GM18502 (cell line): ENCODE measurements at regions not wholly inside any gene's neighbourhood (a gene's known extent, or its start where the extent isn't known, plus 50 kb on each side); places are given as distances from the start of the nearest gene placed in this dataset.

Experiments
- ATAC-seq: cut with Tn5 transposase; IDR thresholded peaks from one replicate; pipeline ENCODE4 v1.9.1; 2021; ENCODE audit warnings: mild to moderate bottlenecking; ENCODE audit not compliant: unreplicated experiment, poor library complexity

DNA sequence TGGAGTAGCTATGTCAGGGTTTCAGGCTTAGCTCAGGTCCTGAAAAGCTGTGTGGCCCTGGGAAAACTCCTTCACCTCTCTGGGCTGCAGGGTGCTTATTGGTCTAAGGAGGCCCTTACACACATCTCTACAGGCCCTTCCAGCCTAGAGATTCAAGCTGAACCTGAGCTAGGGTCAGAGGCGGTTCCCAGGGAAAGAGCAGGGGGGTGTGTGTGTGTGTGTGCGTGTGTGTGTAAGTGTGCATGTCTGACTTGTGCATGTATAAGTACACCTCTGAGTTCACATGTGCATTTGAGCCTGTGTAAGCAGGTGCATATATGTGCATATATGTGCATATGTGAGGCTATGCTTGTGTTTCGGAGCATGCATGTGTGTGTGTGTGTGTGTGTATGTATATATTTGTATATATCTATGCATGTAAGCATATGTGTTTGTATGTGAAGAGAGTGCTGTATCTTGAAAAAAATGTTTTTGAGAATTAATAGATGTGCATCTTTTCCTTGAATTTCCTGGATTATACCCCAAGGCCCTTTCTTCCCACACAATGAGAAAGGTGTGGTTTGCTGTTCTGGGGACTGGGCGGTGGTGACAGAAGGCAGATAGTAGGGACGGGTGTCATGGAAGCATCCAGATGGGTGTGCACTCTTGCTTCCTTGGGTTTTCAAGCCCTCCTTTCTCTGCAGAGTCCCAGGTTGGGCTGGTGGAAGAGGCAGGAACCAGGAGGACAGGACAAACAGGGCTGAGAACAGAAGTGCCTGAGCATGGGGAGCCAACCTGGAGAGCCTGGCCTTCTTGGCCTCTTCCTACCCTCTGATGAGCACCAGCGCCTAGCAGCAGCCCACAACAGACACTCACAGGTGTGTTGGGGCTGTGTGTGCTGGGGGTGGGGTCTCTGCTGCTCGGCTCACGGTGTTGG, 150.3 kb upstream of the TSHZ3 start:
- ATAC-seq, result no peak

DNA sequence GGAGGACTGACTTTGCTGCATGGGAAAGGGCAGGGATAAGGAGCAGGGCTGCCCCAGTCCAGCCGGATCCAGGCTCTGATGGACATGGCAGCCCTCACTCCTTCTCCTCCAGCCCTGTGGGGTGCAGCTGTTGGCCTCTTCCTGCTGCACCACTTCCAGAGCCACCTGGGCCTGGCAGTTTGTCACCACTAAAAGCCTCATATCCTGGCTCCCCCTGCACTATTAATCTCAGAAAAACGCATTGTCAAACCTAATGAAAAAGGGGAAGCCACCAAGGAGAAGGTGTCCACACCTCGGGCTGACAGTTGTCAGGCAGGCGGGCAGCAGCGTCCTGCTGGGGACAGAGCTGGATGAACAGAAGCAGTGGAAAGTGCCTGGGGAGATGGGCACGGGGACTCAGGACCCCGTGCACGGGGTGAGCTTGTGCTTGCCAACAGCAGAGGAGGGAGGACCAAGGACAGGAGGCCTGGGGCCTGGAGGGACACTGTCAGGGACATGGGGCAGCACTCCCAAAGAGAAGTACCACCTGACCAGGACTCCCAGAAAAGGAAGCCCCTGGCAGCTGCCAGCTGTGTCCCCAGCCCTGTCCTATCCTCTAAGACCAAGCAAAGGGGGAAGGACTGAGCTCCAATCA, 151.1 kb upstream of the TSHZ3 start:
- ATAC-seq, result no peak

DNA sequence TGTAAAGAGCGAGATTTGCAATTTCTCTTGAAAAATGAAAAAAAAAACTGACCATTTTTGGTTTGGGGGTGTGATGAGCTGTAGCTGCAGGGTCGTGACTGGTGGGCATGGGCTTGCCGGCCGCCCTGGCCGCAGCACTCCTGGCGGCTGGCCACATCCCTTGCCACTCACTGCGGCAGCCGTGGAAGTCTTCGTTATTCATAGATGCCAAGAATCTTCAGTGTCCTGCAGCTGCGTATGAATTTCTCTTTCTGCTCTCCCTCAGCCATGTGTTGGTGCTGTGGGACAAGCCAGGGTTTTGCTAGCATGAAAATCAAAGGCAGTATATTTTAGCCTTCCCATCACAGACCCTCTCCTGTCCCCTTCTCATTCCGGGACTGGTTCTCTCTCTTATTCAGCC, 151.7 kb upstream of the TSHZ3 start:
- no peak for ATAC-seq

DNA sequence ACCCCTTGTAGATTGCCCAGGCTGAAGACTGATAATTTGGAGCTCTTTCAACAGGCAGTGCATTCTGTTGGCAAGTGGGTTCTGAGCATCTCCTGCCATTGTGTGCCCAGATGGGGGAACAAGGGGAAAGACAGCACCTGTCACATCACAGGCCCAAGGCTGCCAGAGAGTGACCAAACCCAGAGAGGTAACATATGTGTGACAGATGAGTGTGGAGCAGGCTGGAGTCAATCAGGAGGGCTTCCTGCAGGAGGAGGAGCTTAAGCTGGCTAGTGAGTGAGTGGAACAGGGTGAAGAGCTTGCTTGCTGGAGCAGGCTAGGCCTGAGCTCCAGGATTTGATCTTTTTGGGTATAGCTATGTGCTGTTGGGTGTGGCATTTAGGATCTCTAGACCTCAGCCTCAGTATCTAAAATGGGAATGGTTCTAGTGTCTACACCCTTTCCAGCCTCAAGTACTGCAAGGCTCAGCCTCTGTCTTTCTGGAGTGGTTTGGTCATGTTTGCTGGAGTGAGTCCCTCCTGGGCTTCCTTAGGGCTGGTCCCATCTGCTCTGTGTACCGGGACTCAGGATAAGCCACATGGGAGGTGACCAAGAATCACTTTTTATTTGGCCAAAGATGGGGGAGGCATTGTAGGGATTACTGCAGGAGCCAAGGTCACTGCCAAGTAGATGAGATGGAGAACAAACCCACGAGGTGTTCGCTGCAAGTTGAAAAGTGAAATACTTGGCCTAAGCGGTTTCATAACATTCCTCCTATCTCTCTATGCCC, 152.4 kb upstream of the TSHZ3 start:
- ATAC-seq, result no peak

DNA sequence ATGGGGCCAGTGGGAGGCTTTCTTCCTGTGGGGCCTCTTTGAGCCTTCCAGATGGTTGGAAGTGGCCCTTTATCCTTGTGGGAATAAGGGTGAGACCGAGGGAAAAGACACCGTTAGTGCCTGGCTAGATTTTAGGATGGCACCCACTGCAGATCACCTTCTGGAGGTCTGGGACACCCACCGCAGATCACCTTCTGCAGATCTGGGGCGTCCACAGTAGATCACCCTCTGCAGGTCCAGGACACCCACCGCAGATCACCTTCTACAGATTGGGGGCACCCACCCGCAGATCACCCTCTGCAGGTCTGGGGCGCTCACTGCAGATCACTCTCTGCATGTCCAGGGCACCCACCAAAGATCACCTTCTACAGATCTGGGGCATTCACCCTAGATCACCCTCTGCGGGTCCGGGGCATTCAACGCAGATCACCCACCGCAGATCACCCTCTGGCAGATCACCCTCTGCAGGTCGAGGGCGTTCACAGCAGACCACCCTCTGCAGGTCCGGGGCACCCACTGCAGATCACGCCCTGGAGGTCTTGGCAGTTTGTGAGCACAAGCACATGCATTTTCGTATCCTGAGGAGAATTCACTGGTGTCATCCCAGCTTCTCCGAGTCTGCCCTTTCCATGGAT, 153.4 kb upstream of the TSHZ3 start:
- ATAC-seq, result no peak

DNA sequence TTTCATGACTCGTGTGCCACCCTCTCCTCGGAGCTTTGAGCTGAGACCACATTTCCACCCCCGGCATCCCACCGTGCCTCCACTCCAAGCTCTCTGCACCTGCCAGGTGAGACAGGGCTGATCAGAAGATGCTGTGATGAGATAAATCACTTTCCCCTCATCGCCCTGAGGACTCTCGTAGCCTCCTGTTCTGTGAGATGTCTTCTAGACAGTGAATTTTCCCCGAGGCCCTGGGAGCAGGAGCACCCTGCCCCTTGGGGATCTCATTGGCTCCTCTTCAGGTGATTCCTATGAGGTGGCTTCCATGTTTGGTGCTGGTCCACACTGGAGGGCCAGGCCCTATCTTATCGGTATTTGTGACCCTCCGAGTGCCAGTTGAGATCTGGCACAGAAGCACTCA, 154.0 kb upstream of the TSHZ3 start:
- ATAC-seq, result no peak

DNA sequence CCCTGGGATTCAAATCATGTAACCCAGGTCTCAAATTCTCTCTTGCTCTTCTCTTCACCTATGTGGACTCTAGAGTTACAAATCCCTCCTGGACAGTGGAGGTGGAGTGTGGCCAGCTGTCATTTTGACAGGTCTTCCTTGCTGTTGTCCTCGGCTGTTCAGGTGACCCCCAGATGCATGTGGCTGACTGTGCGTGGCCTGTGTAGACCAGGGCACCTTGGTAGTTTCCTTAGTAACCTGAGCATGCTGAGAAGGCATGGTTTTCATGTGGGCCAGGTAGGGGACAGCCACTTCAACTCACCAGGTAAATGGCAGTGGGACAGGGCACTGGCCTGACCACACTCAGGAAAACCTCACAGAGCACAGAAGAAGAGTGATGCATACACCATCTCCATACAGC, 155.0 kb upstream of the TSHZ3 start:
- no peak for ATAC-seq

DNA sequence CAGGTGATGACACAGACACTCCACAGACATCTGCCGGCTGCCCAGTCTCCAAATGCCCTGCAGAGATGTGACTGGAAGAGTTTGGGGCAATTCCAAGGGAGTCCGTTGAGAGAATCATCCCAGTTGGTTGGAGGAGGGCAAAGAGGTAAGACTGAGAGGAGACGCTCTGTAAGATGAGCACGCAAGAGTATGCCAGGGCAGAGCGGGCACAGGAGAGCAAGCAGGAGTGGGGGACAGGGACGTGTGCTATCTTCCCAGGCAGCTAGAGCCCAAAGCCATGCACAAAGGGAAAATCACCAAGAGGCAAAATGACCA, 156.3 kb upstream of the TSHZ3 start:
- no peak for ATAC-seq

DNA sequence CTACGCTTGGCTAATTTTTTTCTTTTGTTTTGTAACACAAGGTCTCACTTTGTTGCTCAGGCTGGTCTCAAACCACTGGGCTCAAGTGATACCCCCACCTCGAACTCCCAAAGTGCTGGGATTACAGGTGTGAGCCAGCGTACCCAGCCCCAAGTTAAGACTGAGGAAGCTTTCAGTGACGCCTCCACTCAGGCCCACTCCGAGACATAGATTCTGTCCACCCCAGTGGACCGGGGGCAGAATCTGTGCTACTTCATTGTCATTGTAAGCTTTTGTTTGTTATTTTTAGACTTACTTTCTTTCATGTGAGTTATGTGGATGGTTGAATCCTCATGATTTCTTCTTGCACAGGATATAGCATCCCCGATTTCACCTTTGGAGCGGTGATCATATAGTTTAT, 156.9 kb upstream of the TSHZ3 start:
- no peak for ATAC-seq

DNA sequence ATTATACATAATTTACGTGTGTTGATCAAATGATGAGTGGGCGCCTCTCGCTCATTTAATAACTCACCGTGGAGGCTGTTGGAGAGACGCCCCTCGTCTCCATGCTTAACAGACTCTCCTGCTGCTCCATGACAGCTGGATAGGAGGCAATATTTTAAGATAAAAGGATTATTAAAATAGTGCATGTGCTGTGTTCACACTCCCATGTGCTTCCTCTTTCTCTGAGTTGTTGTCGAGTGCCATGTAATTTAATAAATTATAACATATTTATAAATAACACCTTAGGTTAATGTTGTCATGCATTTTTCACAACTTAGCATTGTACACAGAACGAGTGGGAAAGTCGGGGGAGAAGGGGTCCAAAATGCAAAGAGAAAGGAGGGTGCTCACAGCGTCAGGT, 161.4 kb upstream of the TSHZ3 start:
- ATAC-seq, result no peak

DNA sequence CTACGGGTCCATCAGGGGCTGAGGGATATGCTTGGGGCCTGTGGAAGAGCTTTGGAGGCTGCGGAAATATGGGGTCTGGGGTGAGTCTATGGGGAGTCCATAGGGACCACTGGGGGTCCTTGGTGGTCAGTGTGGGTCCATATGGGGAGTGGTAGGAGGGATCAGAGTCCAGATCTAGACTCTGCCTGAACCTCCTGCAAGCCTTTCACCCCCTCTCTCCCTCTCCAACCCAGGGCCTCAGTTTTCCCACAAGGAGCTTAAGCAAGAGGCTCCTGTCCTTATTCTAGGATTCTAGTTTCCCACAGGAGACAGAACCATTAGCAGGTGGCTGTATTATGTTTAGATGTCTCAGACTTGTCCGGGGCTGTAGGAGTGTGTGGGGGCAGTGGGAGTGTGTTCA, 161.9 kb upstream of the TSHZ3 start:
- ATAC-seq, result no peak

DNA sequence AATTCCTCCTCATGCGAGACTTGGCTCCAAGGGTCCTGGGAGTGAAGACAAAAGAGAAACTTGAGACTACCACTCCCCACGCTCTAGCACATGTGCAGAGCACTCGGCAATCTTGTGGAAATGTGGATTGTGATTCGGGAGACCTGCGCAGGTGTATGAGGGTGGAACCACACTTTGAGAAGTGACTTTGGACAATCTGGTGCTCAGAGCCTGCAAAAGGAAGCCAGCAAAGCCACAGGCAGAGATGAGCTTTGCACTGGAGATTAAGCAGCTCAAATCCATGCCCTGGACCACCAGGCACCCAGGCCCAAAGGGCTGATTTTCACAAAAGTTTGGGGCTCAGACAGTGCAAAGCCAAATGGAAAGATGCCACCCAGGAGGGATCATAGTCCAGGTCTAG, 162.5 kb upstream of the TSHZ3 start:
- ATAC-seq, result no peak

DNA sequence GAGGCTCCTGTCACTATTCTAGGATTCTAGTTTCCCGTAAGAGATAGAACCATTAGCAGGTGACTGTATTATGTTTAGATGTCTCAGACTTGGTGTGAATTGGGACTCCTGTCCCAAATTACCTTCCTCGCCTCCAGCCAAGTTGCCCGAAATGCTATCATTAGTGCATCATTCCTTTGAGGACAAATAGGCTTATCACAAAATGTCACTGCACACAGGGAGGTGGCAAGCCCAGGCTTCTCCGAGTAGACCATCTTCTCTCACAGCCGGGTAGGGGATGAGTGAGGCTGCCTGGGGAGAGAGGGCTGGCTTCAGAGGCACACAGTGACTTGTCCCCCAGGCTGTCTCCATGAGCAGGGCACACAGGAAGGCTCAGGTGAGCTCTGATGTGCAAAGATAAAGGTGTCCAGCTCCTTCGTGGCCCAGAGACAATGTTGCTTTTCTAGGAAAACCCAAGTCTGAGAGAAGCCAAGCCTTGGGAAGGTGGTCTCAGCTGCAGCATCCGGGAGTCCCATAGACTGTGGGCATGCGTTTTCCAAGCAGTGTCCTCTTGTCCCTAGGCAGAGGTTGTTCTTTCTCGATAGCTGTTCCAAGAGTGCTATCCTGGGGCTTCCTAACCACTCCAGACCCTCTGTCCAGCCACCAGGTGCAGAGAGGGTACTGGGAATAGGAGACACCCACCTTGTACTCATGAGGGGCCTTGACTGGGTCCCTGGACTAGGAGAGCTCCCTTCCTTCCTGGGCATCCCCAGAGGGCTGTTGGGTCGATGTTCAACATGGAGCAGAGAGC, 163.1 kb upstream of the TSHZ3 start:
- ATAC-seq, result no peak

DNA sequence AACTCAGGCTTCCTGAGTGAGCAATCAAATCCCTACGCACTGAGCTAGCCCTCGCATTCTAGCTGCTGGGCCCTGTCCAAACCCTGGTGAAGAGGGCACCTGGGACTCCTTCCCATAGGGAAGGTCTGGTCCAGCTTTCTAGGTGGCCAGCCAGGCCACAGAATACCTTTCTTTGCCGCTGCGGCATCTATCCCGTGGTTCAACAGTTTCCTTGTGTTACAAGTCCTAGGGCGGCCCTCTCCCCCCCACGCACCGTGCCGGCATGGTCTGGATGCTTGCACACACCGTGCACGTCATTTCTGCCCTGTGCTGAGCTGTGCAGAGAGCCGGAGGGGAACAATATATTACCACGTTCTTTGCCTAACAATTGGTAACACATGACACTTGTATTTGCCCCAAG, 164.6 kb upstream of the TSHZ3 start:
- ATAC-seq, result no peak

DNA sequence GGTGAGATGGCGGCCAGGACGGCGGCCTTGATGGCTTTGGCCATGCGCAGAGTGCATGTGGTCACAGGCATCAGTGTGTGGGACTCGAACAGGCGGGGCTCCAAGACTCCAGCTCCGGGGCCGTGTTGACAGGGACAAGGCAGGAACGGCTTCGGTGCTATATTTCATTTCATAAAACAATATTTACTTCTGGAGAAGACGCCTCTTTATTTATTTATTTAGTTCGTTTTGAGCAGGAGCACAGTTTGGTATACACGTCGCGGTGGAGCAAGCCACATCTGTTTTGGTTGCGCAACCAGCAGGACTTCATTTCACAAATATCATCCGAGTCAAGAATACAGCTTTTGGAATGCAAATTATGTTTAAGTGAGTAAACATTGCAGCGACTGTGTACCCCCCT, 166.7 kb upstream of the TSHZ3 start:
- no peak for ATAC-seq

DNA sequence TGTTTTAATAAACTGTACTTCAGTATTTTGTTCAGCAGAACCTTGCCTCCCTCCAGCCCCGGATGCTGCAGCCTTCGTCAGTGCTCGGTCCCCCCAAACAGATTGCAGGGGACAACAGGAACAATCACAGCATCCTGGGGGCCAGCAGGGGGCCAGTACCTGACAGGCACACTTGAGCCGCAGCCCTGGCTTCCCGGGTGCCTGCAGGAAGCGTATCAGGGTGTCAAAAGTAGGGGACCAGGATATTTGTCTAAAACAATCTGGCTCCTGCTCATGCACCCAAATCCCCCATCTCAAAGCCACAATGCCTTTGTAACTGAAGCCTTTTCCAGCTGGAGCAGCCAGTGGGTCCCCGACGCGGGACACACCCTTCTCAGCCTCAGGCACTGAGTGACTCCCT, 167.5 kb upstream of the TSHZ3 start:
- no peak for ATAC-seq

DNA sequence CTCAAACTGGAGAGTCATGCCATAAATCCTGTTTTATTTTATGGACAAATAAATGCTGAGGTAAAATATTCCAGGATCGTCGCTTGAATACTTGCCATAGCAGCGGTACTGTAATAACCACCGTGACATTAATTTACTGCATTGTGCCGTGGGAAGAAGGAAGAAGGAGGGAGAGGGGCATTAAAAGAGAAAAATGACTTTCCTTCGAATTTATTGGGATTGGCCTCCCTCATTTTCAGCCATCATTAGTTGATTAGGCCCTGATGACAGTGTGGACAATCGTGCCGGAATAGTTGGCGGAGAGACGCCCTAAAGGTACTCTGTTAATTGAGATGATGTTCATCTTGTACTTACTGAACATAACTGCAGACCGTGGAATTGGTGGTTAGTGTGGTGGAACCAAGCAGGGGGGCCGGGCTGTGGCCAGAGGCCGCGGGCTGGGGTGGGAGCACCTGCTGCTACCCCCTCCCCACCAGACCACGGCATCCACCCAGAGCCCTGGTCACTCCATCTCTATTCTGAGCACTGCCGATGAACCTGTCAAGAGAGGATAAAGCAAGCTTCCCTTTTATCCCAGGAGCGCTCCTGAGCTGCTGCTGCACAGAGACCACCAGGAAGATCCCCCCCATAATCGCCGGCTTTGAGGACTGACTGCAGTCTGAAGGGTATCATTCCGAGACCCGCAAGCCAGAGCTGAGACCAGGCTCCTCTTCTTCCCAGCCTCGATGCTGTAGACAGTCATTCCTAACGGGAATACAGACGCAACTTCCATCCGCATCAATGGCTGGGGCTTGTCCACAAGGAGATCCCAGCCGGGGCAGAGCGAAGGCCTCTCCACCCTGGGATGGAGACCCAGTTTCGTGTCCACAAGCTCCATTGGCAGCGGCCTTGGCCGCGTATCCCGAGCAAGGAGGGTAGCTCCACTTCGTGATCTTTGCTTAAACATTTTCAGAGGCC, 168.3 kb upstream of the TSHZ3 start:
- ATAC-seq, result no peak

DNA sequence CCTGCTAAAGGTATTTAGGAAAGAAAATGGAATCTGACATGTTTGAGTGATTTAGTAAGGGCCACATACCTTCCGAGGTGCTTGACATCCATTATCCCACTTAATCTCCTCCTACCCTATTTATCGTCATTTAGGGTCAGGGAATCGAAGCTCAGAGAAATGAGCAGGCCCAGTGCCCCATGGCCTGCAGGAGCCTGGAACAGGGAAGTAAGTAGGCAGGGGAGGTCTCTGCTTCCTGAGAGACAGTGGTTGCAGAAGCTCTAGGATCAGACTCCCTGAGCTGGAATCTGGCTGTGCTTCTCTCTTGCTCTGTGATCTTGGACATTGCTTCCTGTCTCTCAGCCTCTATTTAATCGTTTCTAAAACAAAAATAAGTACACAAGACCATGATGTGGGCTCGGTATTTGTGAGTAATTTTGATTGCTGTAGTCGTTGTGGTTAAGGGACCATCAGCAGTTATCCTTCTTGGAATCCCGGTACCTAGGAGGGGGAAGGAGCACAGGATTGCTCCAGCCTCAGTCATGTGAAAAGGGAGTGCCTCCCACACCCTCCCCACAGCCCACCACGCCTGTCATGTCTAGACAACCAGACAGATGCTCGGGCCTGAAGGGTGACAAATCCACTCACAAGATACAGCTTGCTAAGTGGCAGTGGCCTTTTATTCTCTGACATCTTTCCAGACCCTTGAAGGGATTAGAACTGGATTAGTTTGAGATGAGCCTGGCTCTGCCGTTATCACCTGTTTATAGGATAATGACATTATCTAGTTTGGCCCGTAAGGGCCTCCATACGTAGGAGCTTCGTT, 169.2 kb upstream of the TSHZ3 start:
- ATAC-seq, result no peak
